A673 (cell line): ENCODE measurements at regions not wholly inside any gene's neighbourhood (a gene's known extent, or its start where the extent isn't known, plus 50 kb on each side); places are given as distances from the start of the nearest gene placed in this dataset.

Experiments
- BruUV-seq: library from RNA; stranded (reverse); fragments of 400-500 nt; replicated peaks from 2 replicates; lab custom pipeline; 2021; lab: Mats Ljungman, UMichigan
- CTCF ChIA-PET: fragments of 300-600 bp; sonication (Branson Sonifier 250); formaldehyde crosslinking; loops from one replicate; lab custom pipeline; 2022; ENCODE audit warnings: antibody characterized with exemption; lab: Charles Lee
- POLR2A ChIA-PET: fragments of 300-600 bp; sonication (Branson Sonifier 250); formaldehyde crosslinking; loops from one replicate; lab custom pipeline; 2022; ENCODE audit warnings: antibody characterized with exemption; ENCODE audit not compliant: low non-redundant PET; lab: Charles Lee
- DNase-seq: peaks from one replicate; pipeline ENCODE4 v3.0.0-alpha.2; 2015; ENCODE audit warnings: low spot score
- H3K27ac ChIP-seq: fragments of 200-600 bp; sonication (generic); 2 replicates; pipeline ENCODE4 v1.5.1; 2016; ENCODE audit warnings: mixed run types, low read depth, mild to moderate bottlenecking, mixed read lengths, antibody characterized with exemption, low read length; ENCODE audit not compliant: poor library complexity, severe bottlenecking
- H3K27me3 ChIP-seq: fragments of 200-600 bp; sonication (generic); replicated peaks from 2 replicates; pipeline ENCODE4 v1.6.1; 2017; ENCODE audit warnings: mixed run types, low read depth, mild to moderate bottlenecking, mixed read lengths, antibody characterized with exemption, low read length; ENCODE audit not compliant: insufficient read depth, poor library complexity
- H3K36me3 ChIP-seq: fragments of 200-600 bp; sonication (generic); 2 replicates; pipeline ENCODE4 v1.6.1; 2016; ENCODE audit warnings: mixed run types, mild to moderate bottlenecking, mixed read lengths, antibody characterized with exemption, low read length; ENCODE audit not compliant: insufficient read depth, poor library complexity, severe bottlenecking
- H3K4me1 ChIP-seq: fragments of 200-600 bp; sonication (generic); 2 replicates; pipeline ENCODE4 v1.6.1; 2017; ENCODE audit warnings: mixed run types, mild to moderate bottlenecking, mixed read lengths, antibody characterized with exemption, low read length; ENCODE audit not compliant: insufficient read depth, poor library complexity, severe bottlenecking
- H3K4me3 ChIP-seq: fragments of 200-600 bp; sonication (generic); 2 replicates; pipeline ENCODE4 v1.5.1; 2016; ENCODE audit warnings: low read depth, mixed run types, mild to moderate bottlenecking, mixed read lengths, low read length; ENCODE audit not compliant: poor library complexity, severe bottlenecking
- H3K9me3 ChIP-seq: fragments of 200-600 bp; sonication (generic); 2 replicates; pipeline ENCODE4 v1.6.1; 2016; ENCODE audit warnings: mixed run types, low read depth, mild to moderate bottlenecking, mixed read lengths, antibody characterized with exemption, low read length; ENCODE audit not compliant: poor library complexity, severe bottlenecking
- CTCF ChIP-seq: fragments of 300-800, 200-600 bp; sonication (generic); conservative IDR thresholded peaks from 2 replicates; pipeline ENCODE4 v1.5.1; 2017; ENCODE audit warnings: low read depth, mild to moderate bottlenecking, antibody characterized with exemption, low read length, moderate library complexity, mixed read lengths
- EZH2 ChIP-seq: fragments of 200-600 bp; sonication (generic); IDR thresholded peaks from 2 replicates; pipeline ENCODE4 v1.6.1; 2017; ENCODE audit warnings: borderline replicate concordance, low read depth, mild to moderate bottlenecking, mixed read lengths, antibody characterized with exemption, low read length; ENCODE audit not compliant: poor library complexity, severe bottlenecking
- intact Hi-C: fragments of 100-400 bp; cut with micrococcal nuclease; formaldehyde crosslinking; loops from one replicate; pipeline ENCODE4 v1.10.0; 2022; ENCODE audit not compliant: unreplicated experiment

DNA sequence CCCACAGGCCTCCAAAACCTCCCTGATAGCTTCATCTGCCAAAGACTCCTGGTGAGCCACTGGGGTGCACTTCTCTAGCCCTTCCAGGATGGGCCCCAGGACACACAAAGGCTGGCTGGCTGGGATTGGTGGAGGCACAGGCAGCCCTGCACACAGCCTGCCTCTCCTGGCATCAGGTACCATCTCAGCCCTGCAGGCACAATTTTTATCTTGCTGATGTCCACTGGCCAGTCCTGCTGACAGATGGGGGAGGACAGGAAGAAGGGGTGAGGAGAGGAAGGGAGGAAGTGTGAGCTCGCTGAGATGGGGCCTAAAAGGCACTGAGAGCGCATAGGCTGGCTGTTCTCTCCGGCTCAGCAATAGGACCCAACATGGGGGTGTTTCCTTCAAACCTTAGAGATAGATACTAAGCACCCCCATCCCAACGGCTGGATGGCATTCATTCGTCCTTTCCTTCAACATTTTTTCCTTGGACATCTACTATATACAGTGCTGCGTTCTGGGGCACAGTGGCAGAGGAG lies 92.7 kb downstream of the PJA1 start:
- Histone ChIP-seq H3K27me3 (no peaks in the 10 kb centered on the region), H3K27ac (no peak overlapping the region), H3K4me3 (no peak overlapping the region), H3K9me3 (no peaks in the 10 kb centered on the region), H3K36me3 (no peaks in the 10 kb centered on the region), H3K4me1 (no peaks in the 10 kb centered on the region)
- POLR2A ChIA-PET, result no interaction called here
- CTCF ChIA-PET, result no interaction called here
- no TSS peak for BruUV-seq
- DNase-seq, result no peak
- TF ChIP-seq CTCF (no peak), EZH2 (no peak)
- intact Hi-C loops, result no loop called here

DNA sequence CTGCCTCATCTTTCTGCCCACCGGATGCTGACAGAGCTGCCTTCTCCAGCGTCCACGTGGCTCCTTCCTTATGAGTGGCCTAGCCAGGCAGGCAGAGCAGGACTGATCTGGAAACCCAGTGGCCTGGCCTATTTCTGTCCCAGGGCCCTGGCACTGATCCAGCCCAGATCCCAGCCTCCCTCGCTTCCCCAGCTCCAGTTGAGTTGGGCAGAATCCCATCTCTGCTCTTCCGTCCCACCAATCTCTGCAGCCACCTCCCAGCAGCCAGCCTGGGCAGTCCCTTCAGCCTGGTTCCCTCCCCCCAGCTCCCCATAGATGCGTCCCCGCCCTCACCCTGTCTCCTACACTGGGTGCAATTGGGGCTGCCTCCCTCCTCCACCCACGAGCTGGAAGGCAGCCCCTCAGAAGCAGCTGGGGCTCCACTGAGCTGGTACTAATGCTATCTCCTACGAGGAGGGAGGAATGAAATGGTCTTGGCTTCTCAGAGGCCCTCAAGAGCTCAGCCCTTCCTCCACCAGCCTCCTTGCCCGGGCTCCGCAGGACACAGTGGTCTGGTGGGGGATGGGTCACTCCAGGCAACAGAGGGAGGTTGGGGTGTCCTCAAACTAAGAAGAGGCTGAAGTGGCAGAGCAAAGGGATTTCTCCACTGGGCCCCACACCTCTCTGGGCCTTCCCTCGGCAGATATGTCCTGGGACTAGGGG lies 94.2 kb downstream of the PJA1 start:
- intact Hi-C loops, result no loop called here
- Histone ChIP-seq H3K27me3 (no peaks in the 10 kb centered on the region), H3K36me3 (no peaks in the 10 kb centered on the region), H3K9me3 (no peaks in the 10 kb centered on the region), H3K27ac (no peak overlapping the region), H3K4me3 (no peak overlapping the region), H3K4me1 (no peaks in the 10 kb centered on the region)
- TF ChIP-seq CTCF, result no peak
- TF ChIP-seq EZH2, result no peak
- POLR2A ChIA-PET, result no interaction called here
- BruUV-seq, result no TSS peak
- CTCF ChIA-PET, result no interaction called here
- no peak for DNase-seq

- H3K36me3 ChIP-seq, result no peaks in the 10 kb centered on the region
- POLR2A ChIA-PET, result no interaction called here
- no peaks in the 10 kb centered on the region for H3K27me3 ChIP-seq
- no peaks in the 10 kb centered on the region for H3K4me1 ChIP-seq
- no peak overlapping the region for H3K27ac ChIP-seq
- H3K4me3 ChIP-seq, result no peak overlapping the region
- BruUV-seq, result no TSS peak
- no peaks in the 10 kb centered on the region for H3K9me3 ChIP-seq
- no peak for DNase-seq
- CTCF ChIA-PET, result no interaction called here
- intact Hi-C loops, result no loop called here
- TF ChIP-seq EZH2 (no peak), CTCF (no peak)
These were observed 95.4 kb downstream of the PJA1 start for GRCh38 chrX:69069876-69070275.
